ENCODE measurements at regions not wholly inside any gene's neighbourhood (a gene's known extent, or its start where the extent isn't known, plus 50 kb on each side); places are given as distances from the start of the nearest gene placed in this dataset.
"Not testable (repeated sequence)": the region's sequence is repeated elsewhere in the genome, so short reads cannot be mapped to it uniquely, and the experiment has no call there.

- intact Hi-C loops (cut with micrococcal nuclease) = no loop called here
These were observed 189.9 kb upstream of the DCC start for GRCh38 chr18:52150050-52150449.

GRCh38 chr18:52152036-52152435 lies 188.0 kb upstream of the DCC start:
- intact Hi-C loops (cut with micrococcal nuclease) = no loop called here

DNA sequence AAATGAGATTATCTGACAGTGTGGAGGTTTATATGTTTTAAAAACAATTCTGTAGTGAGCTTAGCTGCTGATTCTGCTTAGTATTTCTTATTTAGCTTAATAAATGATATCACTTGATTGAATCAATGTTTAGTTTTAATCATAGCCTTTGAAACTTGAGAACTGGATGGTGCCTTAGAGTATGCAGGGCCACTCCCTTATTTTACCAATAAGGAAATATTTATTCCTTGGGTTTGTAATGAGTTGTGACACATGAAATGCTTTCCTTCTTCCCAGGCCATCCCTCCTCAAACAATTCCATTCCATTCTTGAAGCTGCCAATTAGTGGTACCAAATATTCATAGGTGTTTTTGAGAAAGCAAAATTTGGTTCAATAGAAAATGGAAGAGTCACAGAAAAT lies 183.8 kb upstream of the DCC start:
- intact Hi-C loops (cut with micrococcal nuclease) = no loop called here

GRCh38 chr18:52160636-52161035 lies 179.4 kb upstream of the DCC start:
- intact Hi-C loops (cut with micrococcal nuclease) = no loop called here

DNA sequence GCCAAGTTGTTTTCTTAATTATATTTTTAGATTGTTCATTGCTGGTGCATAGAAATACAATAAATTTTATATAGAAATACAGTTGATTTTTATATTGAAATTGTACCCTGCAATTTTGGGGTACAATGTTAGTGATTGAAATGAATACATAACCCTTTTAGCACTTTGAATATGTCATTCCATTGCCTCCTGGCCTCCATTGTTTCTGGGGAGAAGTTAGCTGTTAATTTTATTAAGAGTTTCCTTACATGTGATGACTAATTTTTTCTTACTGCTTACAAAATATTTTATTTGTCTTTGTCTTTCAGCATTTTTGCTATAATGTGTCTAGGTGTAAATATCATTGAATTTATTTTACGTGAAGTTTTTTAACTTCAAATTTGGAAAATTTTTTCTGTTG lies 176.5 kb upstream of the DCC start:
- intact Hi-C loops (cut with micrococcal nuclease) = no loop called here

- intact Hi-C loops (cut with micrococcal nuclease) = not testable (repeated sequence)
These were observed 171.9 kb upstream of the DCC start for GRCh38 chr18:52168131-52168530.

GRCh38 chr18:52174220-52174619 lies 165.8 kb upstream of the DCC start:
- intact Hi-C loops (cut with micrococcal nuclease) = loop anchor here (5.0 kb wide), 1 partner anchor 48 kb away; no protein-coding TSS in a partner anchor

GRCh38 chr18:52175406-52175805 lies 164.6 kb upstream of the DCC start:
- intact Hi-C loops (cut with micrococcal nuclease) = no loop called here

DNA sequence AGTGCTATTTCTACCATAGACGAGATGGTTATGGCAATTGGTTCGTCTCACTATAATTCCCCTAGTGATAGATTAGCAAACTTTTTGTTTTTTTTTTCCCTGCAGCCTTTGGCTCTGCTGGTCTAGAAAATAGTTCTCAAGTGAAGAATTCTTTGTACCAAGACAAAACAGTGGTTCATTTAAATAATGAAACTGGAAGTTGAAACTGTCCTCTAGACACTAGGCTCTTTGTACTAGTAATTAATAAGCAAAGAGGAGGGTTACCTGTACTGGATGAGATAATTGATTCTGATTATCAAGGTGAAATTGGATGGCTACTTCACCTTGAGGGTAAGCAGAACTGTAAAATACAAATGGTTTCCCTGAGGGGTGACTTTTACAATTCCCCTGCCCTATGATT lies 156.9 kb upstream of the DCC start:
- intact Hi-C loops (cut with micrococcal nuclease) = no loop called here

GRCh38 chr18:52190195-52190594 lies 149.8 kb upstream of the DCC start:
- intact Hi-C loops (cut with micrococcal nuclease) = no loop called here

GRCh38 chr18:52190631-52191030 lies 149.4 kb upstream of the DCC start:
- intact Hi-C loops (cut with micrococcal nuclease) = no loop called here

- intact Hi-C loops (cut with micrococcal nuclease) = no loop called here
These were observed 139.6 kb upstream of the DCC start for GRCh38 chr18:52200406-52200805.

DNA sequence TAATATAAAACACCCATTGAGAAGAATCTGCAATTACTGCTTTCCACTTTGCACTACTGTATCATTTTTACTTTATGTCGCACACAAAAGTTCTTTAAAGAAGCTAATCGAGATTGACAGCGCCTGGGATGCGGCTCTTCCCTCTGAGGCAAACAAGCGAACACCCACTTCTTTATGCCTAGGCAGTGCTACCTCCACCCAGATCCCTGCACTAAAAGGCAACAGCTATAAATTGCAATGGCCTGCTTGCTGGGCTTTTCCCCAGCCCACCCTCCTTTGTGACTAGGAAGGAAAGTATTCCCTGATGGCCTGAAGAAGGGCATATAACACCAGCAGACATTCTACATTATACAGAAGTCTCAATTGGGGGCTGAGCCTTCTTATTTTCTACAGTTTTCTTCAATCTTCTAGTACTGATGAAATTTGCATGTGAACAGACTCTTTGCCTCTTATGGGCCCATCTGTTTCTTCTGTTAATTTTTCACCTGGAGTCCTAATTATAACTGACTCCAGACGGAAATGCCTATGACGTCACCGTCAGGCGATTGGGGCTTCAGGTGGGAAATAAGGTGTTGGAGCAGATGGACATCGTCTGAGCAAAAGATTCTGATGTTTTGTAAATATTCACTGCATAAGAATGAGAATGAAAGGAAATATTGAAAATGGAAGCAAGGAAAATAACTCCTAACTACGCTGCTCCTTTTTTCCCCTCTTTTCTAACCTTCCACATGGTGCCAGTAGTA lies 138.9 kb upstream of the DCC start:
- intact Hi-C loops (cut with micrococcal nuclease) = no loop called here

DNA sequence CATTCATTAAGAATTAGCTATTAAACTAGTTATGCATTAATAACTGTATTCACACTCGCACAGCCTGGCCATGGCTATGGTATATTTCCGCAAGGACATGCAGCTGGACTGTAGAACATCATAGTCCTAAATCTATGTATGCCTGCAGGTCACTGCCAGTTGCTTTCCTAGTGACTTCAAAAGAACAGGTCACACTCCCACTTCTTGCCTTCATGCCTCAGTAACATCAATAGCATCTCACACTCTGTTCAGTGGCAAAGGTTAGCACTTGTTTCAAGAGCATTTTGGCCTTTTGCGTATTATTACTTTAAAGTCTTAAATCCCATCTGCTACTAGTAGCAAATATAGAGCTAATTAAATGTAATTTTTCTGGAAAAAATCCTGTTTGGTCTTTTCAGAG lies 131.4 kb upstream of the DCC start:
- intact Hi-C loops (cut with micrococcal nuclease) = no loop called here

DNA sequence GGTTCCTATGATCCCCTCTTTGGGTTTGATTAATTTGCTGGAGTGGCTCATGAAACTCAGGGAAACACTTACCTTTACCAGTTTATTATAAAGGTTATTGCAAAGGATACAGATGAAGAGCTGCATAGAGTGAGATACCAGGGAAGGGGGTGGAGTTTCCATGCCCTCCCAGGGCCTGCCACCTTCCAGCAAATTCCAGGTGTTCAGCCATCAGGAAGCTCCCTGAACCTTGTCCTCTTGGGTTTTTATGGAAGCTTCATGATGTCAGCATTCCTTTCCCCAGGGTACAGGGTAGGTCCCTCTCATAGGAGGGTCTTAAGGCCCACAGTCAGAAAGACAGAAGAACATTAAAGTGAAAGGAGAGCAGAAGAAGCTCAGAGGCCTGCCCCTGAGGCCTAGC lies 123.9 kb upstream of the DCC start:
- intact Hi-C loops (cut with micrococcal nuclease) = no loop called here

- intact Hi-C loops (cut with micrococcal nuclease) = no loop called here
These were observed 123.3 kb upstream of the DCC start for GRCh38 chr18:52216666-52217065.

DNA sequence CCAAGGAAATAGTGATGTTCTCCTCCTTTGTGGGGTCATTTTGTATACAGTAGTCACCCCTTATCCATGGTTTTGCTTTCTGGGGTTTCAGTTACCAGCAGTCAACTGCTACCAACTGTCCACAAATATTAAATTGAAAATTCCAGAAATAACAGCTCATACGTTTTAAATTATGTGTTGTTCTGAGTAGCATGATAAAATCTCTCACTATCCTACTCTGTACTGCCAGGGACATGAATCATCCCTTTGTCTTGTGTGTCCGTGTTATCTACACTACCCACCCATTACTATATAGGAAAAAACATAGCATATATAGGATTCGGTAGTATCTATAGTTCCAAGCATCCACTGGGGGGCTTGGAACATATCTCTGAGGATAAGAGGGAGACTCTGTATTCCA lies 120.9 kb upstream of the DCC start:
- intact Hi-C loops (cut with micrococcal nuclease) = no loop called here

DNA sequence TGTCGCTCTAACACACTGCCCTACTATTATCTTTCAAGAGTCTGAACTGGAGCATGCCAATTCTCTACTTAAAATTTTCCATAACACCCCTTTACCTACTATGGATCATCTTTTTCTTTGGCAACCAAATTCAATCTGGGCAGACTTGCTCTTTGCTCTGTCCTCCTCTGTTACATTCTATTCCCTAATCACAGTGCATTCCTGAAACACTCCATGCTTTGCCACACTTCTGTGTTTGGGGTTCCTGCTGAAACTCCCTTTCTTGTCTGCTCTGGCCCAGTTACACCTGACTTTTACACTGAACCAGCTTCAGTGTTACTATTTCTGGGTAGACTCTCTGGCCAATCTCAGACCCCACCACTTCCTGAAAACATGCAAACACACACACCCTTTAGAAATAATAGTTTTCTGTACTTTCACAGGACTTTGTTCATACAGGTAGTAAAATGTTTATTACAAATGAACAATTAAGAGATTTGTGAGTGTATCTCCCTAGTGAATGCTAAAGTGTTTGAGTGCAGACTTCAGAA lies 119.9 kb upstream of the DCC start:
- intact Hi-C loops (cut with micrococcal nuclease) = loop anchor here (5.0 kb wide), 1 partner anchor 48 kb away; no protein-coding TSS in a partner anchor

DNA sequence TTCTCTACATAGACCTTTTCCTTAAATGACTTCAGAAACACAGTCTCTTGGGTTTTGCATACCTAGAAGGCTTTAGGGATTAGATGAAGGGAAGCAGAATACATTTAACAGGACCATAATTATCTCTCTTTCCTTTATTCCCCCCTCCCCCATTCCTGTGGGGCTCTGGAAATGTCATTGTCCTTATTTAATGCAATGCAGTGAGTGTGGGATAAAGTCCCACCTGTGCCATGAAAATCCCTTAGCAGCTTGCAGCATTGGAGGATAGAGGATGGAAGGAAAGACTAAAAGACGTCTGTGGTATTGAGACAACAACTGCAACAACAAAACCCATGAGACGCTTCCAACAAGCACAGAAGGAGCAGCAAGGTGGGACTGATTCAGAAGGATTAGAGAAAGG lies 117.8 kb upstream of the DCC start:
- intact Hi-C loops (cut with micrococcal nuclease) = loop anchor here (5.0 kb wide), 1 partner anchor 50 kb away; no protein-coding TSS in a partner anchor

DNA sequence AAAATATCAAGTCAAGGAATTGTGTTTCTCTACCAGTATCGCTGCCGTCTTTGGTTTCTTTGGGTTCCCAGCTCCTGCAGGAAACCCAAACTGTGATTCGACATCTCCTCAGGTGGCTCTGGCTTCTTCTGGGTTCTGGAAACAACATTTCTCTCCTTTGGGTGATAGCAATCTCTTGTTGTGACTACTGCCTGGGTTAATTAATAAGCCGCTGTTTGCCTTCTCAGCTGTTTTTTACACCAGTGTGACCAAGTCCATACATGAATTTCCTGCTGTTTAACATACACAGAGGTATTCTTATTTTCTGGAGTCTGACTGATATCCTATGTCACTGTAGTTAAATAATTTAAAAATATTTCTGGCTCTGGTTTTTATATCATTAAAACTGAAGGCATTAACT lies 112.5 kb upstream of the DCC start:
- intact Hi-C loops (cut with micrococcal nuclease) = no loop called here

DNA sequence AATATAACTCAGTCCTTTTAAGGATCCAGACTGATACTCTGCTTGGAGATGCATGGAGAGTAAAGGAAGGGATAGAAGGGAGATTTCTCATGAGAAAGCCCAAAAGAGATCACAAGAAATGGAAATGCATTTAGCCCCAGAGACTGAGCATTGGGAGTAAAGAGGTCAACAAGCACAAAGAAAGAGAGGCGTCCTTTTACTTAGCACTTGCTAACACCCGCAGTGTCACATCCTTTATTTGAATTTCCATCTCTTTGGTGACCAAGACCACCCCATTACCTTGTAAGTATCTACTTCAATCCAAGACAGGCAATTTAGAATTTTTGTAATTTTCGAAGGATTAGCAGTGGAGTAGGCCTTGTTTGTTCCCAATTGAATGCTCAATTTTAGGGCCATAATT lies 111.8 kb upstream of the DCC start:
- intact Hi-C loops (cut with micrococcal nuclease) = no loop called here

GRCh38 chr18:52236131-52236530 lies 103.9 kb upstream of the DCC start:
- intact Hi-C loops (cut with micrococcal nuclease) = no loop called here

DNA sequence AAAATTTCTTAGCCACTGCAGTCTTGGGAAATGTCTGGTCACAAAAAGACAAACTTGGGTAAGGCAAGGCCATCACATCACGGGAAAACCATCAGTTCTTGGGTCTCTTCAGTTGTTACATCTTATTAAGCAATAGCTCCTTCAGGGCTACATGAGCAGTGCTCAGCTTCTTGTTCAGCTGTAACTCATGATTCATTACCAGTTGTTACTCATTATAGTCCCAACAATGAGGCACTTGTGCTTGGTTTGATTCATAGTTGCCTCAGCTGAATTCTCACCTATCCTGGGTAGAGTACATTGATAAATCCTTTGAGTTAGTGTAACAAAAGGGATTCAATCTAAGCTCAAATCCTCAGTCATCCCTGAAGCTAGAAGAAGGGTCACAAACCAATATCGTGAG lies 102.4 kb upstream of the DCC start:
- intact Hi-C loops (cut with micrococcal nuclease) = no loop called here

All from T-helper 1 cell treated with Interleukin-12 subunit alpha and Interleukin-12 subunit beta and Interleukin-4 antibody, amounts not matched to agents 30 ng/mL and 1 ng/mL, for 36 hours (primary cell).